ENCODE measurements at regions not wholly inside any gene's neighbourhood (a gene's known extent, or its start where the extent isn't known, plus 50 kb on each side); places are given as distances from the start of the nearest gene placed in this dataset.
A peak's percentile ranks its signal among the peaks of the same experiment; 100 is the strongest.

DNA sequence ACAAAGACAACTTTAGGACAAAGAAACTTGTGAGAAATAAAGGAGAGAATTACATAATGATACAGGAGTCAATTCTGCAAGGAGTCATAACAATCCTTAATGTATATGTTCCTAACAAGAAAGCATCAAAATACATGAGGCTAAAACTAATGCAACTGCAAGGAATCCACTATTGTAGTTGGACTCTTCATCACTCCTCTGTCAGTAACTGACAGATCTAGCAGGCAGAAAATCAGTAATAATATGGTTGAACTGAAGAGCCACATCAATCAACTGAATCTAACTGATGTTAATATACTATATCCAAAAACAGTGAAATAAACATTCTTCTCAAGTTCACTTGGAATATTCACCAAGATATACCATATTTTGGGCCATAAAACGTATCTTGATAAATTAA, 1806.4 kb upstream of the CELF4 start:
- no peak for DNase-seq (ENCODE audit: low spot score)

- no peak for DNase-seq (ENCODE audit: low spot score)
Measured at GRCh38 chr18:39366656-39367055, 1801.1 kb upstream of the CELF4 start.

- no peak for DNase-seq (ENCODE audit: low spot score)
Measured at GRCh38 chr18:39365836-39366485, 1800.4 kb upstream of the CELF4 start.

- DNase-seq (ENCODE audit: low spot score), result no peak
Measured at GRCh38 chr18:39360072-39360471, 1794.5 kb upstream of the CELF4 start.

GRCh38 chr18:39359636-39360035, 1794.0 kb upstream of the CELF4 start:
- no peak for DNase-seq (ENCODE audit: low spot score)

DNA sequence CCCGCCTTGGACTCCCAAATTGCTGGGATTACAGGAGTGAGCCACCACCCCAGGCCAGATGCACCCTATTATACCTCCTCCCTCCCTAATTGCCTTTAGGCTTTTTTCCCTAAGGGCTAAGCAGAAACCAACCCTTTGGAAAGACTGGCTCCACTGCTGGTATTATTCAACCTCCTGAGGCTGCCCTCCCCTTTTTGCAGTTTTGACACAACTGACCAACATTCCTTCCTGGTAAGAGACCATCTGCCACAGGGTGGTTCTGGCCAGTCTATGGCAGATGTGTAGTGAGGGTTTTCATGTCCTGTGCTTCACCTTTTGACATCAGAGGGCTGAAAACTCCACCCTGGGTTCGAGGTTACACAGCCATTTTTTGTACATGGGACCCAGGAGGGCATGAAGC, 1785.3 kb upstream of the CELF4 start:
- no peak for DNase-seq (ENCODE audit: low spot score)

DNA sequence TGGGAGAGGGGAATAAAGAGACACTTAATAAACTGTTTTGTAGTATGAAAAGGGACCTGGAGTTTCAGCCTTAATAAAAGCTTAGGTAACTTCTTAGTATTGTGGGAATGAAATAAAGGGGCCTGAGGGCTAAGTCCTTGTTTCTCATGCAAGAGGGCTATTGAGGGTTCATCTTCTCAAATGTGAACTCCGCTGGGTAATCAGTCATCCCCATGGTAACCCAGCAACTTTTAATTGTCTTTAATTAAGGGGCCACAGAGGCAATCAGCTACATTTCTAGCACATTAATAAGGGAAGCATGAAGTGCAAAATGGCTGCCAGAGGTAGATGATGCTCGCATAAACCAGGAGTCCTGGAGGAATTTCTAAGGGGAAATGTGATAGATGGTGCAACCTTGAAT, 1784.2 kb upstream of the CELF4 start:
- no peak for DNase-seq (ENCODE audit: low spot score)

DNA sequence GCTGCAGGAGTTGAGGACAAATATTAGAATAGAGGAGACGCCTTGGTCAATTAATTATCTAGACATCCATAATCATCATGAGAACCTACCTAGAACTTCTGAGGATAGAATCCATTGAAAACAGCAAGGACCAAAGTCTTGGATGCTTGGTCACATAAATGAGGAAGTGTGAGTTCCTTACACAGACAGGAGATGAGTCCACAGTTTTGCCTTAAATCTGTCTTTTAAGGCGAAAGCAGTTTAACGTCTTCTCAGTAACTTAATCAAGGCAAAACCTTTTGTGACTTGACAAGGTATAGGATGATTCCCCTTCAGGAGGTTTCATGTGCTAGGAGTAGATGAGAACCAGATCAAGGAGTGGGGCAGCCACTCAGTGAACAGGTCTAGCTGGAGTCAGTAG, 1783.2 kb upstream of the CELF4 start:
- DNase-seq (ENCODE audit: low spot score), result no peak

DNA sequence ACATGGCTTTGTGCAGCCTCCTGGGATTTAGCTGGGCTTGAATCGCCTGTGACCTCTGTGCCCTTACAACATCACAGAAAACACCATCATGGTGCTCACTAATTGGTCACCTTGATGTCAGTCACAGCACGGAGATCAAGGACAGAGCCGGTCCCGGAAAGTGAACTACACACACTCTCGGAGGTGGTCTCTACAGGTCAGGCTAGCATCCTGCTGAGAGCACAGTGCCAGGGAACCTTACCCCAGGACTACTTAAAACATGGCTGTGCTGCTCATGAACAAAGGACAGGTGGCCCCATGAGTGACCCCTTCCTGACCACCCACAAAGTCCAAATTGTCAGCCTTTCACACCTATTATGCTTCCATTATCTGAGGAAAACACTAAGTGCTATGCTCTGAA, 1782.1 kb upstream of the CELF4 start:
- no peak for DNase-seq (ENCODE audit: low spot score)

DNA sequence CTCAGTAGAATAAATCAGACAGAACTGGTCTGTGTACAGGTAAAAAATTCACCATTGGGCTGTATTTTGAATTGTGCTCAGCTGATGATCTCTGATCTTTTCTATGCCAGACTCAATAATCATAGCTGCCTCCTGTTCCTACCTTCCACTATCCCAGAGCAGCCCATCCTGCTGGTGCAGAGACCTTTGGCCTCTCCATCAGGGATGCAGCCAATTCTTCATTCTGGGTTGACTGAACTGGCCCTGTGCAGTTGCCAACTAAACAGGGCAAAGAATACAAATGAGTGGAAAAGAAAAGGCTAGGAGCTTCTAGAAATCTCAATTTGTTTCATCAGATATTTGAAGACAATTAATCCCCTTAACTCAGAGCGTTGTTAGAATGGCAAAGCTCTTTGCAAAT, 1781.3 kb upstream of the CELF4 start:
- DNase-seq (ENCODE audit: low spot score), result no peak

GRCh38 chr18:39345321-39345720, 1779.7 kb upstream of the CELF4 start:
- peak; percentile 4 for DNase-seq (ENCODE audit: low spot score)

GRCh38 chr18:39344487-39344886, 1778.9 kb upstream of the CELF4 start:
- no peak for DNase-seq (ENCODE audit: low spot score)

GRCh38 chr18:39341129-39341528, 1775.5 kb upstream of the CELF4 start:
- no peak for DNase-seq (ENCODE audit: low spot score)

GRCh38 chr18:39340418-39340817, 1774.8 kb upstream of the CELF4 start:
- no peak for DNase-seq (ENCODE audit: low spot score)

GRCh38 chr18:39329496-39330275, 1764.1 kb upstream of the CELF4 start:
- no peak for DNase-seq (ENCODE audit: low spot score)

DNA sequence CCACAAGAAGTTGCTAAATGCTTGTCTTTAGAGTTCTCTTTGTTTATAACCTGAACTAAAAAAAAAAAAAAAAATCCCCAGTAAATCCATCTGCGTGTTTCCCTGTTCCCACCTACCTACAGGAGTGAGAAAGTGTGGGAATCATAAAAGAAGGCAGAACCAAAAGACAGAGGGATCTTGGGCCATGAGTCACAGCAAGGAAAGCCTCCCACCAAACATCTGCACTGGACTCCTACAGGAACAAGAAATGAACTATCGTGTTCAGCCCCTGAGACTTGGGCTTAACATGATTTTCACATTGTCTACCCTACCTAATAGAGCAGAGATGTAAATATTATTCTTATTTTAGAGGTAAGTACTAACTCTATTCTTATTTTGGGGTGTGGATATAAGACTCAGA, 1761.2 kb upstream of the CELF4 start:
- no peak for DNase-seq (ENCODE audit: low spot score)

DNA sequence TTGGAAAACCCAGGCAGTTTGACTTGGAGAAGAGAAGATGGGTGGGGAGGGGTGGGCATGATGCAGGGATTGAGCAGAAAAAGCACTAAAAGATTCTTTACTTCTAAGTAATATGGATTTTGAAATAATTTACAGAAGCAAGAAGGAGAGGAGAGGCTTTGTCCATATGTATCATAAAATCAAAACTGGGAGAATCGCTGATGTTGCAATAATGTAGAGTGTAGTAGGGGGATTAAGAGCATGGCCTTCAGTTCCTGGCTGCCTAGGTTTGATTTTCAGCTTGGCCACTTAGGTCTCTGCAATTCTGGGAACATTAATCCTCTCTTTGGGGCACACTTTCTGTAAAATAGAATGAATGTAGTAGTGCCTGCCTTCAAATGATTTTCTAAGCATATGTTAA, 1760.4 kb upstream of the CELF4 start:
- no peak for DNase-seq (ENCODE audit: low spot score)

- DNase-seq (ENCODE audit: low spot score), result no peak
Measured at GRCh38 chr18:39319141-39319540, 1753.5 kb upstream of the CELF4 start.

GRCh38 chr18:39318462-39318861, 1752.9 kb upstream of the CELF4 start:
- DNase-seq (ENCODE audit: low spot score), result no peak

DNA sequence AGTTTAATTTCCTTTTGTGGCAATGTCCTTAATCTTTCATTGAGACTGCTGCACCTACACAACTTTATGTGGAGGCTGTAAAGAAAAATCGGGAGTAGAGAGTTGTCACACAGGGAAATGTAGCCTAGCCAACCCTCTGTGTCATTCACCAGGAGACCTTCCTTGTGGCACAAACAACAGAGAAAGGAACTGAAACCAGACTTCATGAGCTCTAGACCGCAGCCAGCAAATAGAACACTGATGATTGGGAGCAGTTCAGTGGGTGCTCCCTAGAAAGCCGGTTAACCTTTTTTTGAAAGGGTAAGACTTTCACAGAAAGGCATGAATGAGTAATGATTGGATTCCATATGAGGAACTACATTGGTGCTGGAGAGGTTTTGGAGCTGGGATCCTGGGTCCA, 1752.4 kb upstream of the CELF4 start:
- DNase-seq (ENCODE audit: low spot score), result no peak

- DNase-seq (ENCODE audit: low spot score), result no peak
Measured at GRCh38 chr18:39314595-39314994, 1749.0 kb upstream of the CELF4 start.

GRCh38 chr18:39313992-39314391, 1748.4 kb upstream of the CELF4 start:
- no peak for DNase-seq (ENCODE audit: low spot score)

DNA sequence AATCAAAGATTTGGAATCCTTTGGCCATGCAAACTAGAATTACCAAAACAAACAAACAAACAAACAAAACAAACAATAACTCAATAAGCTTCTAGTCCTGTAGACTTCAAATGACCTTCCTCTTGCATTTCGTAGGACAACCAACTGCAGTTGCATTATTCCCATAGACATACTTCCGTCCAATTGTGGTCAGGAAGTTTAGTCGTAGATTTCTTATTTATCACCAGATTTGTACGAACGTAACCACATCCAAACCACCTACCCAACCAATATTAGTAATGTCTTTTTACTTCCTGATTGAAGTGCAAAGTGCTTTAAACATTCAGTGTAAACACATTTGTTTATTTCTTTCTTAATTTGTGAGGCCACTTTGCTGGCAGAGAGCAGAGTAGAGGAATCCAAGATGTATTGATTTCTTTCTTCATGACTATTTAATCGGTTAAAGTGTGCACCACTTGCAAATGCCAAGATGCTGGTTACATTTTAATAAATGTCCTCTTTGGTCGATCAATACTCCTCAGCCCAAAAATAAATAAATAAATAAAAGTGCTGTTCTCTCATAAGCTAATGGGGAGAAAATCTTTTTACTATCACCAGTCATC, 1745.6 kb upstream of the CELF4 start:
- no peak for DNase-seq (ENCODE audit: low spot score)
